Cerebellar nuclear complex (tissue), 1 donor: ENCODE measurements at regions not wholly inside any gene's neighbourhood (a gene's known extent, or its start where the extent isn't known, plus 50 kb on each side); places are given as distances from the start of the nearest gene placed in this dataset.

Source experiments
- DNase-seq, 2 experiments: peaks; one replicate each; lab custom pipeline; 2025; lab: John Stamatoyannopoulos, UW

DNA sequence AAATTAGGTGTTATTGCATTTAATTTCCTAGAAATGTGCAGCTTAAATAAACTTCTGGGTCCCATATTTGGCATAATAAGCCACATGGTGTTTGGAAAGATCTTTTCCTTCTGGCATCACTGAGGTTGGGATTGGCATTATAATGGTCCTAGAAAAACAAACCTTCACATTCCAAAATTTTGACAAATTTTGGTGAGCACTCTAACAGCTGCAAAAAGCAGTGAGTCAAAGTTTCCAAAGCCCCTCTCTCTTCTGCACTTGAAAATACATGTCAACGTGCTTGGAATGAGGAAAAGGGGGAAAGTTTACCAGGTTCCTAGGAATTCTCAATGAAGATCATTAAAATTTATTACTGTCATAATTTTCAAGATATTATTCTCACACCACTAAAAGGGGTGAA is 77.8 kb upstream of the STK17B start:
- no peak for DNase-seq

DNA sequence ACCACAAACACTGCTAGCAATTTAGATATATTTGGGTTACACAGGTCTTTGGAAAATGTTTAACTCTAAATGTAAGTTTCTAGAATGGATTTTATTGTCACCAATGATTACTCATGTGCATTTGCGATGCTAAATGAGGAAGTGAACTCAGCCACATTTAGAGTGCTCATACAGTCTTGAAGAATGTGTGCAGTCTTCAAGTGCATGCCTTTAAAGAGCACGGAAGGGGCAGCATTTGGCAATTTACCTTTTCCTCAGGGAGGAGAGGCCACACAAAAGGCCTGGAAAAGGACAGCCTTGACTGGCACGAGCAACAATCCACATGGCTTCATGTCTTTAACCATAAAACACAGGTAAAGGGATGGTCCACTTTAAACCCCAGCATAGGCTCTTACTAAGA is 78.5 kb upstream of the STK17B start:
- DNase-seq, result no peak

DNA sequence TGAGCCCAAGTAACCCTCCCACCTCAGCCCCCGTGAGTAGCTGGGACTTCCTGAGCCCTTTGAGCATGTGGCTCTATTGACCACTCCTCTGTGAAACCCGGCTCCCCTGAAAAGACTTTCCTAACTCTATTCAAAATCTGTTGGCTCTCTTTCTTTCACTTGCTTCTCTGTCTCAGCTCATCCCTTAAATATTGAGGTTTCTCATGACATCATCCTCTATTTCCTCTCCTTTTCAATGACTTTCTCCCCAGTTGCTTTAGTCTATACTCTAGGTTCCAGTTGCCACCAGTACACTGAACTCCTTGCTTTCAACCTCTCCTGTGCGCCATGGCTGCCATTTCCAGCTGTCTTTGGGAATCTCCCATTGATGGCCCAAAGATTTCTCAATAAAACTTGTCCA is 79.8 kb upstream of the STK17B start:
- DNase-seq, result no peak

DNA sequence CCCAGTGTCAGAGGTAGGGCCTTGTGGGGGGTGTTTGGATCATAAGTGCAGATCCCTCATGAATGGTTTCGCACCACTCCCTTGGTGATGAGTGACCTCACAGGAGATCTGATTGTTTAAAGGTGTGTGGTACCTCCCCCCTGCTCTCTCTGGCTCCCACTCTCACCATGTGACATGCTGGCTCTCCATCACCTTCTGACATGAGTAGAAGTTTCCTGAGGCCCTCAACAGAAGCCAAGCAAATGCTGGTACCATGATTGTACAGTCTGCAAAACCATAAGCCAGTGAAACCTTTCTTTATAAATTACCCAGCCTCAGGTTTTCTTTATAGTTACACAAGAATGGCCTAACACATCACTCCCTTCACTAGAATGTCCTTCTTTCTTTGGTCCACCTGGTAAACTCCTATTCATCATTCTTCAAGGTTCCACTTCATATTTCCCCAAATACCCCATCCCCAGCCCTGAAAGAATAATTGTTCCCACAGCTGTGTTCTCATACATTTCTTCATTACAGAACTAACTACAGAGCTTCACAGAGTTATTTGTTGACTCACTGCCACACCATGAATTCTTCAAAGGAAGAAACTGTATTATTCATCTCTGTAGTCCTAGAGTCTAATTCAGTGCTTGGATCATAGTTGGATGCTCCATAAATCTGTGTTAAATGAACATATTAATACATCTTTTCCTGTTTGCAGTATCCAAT is 81.2 kb upstream of the STK17B start:
- no peak for DNase-seq

GRCh38 chr2:196253116-196253480 is 81.7 kb upstream of the STK17B start:
- no peak for DNase-seq

- DNase-seq, result no peak
Measured at GRCh38 chr2:196256585-196256984, 85.2 kb upstream of the STK17B start.

- DNase-seq, result no peak
Measured at GRCh38 chr2:196257086-196257485, 85.7 kb upstream of the STK17B start.

DNA sequence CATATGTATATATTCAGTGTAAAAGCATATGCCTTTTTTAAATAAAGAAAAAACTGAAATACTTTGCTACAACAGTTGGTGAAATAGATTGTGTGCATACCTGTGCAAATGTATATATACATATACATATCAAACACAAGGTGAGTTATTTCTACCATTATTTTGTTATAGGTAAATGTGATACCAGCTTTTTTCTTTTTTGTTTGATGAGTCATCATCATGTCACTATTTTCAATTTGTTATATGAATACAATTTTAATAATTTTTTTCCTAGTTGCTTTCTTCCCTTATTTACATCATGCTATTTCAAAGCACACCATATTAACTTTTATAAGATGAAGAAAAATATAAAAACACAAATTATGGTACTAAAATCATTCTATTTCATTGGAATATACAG is 87.0 kb upstream of the STK17B start:
- DNase-seq, result no peak

DNA sequence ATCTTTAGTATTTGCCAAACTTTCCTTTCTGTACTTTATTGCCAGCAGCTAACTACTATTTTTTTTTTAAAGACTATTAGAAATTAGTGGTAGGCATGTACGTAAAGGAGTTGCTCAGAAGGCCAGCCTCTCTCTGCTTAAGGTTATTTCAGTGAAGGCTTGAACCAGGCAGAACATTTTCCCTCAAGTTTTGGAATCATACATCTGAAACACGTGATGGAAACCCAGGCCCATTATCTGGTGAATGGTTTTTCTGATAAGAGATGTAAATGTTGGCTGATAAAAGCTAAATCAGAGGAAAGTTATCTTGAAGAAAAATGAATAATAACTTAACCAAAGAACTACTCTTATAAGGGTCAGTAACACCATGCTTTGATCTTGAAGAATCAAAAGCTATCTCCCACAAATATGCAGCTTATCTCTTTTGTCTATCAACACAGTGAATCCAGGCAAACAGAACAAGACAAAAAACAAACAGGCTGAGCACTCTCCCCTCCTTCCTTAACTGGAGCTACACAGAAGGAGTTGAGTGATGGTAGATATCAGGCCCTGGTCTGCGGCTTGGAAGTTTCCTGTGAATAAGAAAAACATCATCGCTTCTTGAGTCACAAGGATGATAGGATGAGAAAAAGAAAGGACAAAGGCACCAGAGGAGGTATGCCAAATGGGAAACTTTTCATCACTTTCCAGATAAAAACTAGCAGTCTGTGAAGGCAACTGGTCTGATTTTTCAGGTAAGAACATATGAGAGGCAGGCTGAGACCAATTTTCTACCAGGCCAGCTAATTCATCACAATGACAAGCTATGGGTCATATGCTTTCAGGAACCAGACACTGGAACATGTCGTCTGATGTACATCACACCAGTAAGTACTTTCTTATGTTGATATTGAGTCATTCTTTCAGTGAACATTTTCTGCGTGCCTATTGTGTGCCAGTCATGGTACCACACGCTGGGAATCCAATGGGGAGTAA is 88.4 kb upstream of the STK17B start:
- no peak for DNase-seq

- no peak for DNase-seq
Measured at GRCh38 chr2:196260546-196260945, 89.2 kb upstream of the STK17B start.

- no peak for DNase-seq
Measured at GRCh38 chr2:196262606-196263005, 91.2 kb upstream of the STK17B start.

- no peak for DNase-seq
Measured at GRCh38 chr2:196263181-196263747, 91.9 kb upstream of the STK17B start.

GRCh38 chr2:196266351-196266750 is 95.0 kb upstream of the STK17B start:
- no peak for DNase-seq

GRCh38 chr2:196266855-196267254 is 95.5 kb upstream of the STK17B start:
- no peak for DNase-seq

GRCh38 chr2:196268025-196268424 is 96.6 kb upstream of the STK17B start:
- DNase-seq, result no peak

DNA sequence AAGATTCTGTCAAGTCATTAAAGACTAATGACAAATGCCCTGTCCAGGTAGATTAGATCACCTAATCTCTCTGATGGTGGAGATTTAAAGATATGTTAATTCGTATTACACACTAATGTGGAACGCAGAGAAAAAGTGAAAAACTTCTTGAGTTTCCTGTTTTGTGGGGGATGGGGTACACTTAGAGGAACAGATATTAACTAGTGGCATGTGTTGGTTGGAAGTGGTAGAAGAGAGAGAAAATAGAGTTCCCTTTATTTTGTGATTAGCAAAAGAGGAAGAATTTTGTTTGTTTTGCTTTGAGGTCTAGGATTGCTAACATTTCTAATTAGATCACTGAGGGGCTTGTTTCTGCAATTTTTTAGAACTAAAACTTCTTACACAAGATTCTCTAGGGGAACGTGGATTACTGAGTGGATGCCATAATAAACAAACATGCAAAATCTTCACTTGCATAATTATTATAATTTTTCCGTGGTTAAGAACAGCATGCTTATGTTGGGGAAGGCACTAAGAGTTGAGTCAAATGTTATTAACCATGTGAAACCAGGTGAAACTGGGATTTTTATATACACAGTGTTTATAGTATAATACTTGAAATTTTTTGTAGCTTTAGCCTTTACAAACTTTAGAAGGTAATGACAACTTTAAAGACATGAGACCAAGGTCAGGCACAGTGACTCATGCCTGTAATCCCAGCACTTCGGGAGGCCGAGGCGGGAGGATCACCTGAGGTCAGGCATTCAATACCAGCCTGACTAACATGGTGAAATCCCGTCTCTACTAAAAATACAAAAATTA is 97.4 kb upstream of the STK17B start:
- no peak for DNase-seq

DNA sequence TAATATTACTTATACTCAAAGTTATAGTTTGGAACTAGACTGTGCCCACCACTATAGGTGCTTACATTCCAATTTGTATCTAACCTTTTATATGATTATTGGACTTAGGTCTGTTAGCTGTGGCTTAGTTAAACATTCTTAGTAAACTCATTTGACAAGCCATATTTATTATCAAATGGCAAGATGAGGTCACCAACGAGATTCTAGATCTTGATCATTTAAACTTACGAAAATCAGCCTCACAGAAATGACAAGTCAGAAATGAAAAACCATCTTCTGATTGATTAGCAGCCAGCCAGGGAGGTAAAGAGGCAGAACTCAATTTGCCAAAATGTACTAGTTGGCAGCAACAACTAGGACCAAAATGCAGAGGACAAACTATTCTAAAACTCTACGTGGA is 100.4 kb upstream of the STK17B start:
- DNase-seq, result no peak

- no peak for DNase-seq
Measured at GRCh38 chr2:196274387-196274809, 103.0 kb upstream of the STK17B start.

- DNase-seq, result no peak
Measured at GRCh38 chr2:196275646-196276352, 104.4 kb upstream of the STK17B start.

DNA sequence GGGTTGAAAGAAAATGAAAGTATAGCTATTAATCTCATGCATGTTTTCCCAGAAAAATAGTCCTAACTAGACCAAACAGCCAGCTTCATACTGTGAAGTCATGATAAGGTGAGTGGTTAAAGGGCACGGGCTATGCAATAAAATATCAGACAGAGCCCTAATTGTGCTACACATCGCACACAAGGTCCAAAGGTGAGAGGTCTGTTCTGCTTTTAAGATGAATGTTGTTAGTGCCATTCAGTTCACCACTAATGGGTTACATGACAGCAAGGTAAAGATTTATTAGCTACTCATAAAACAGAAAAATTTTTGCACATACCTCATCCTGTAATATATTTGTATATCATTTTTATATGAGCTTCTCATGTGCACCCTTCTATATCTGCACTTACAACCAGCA is 105.0 kb upstream of the STK17B start:
- no peak for DNase-seq

GRCh38 chr2:196277002-196277401 is 105.6 kb upstream of the STK17B start:
- no peak for DNase-seq
